SK-N-SH treated with all-trans-retinoic acid at 6 μM for 48 hours (cell line): ENCODE measurements at regions not wholly inside any gene's neighbourhood (a gene's known extent, or its start where the extent isn't known, plus 50 kb on each side); places are given as distances from the start of the nearest gene placed in this dataset.

Source experiments
- CSDC2 ChIP-seq: fragments of 250-450 bp; sonication (Bioruptor Pico); IDR thresholded peaks from 2 replicates; pipeline ENCODE4 v1.5.0; 2020; ENCODE audit warnings: mild to moderate bottlenecking, moderate library complexity
- RARB ChIP-seq: fragments of 250-450 bp; sonication (Bioruptor Pico); IDR thresholded peaks from 2 replicates; pipeline ENCODE4 v1.8.0; 2021; ENCODE audit warnings: mild to moderate bottlenecking, moderate library complexity
- TCF4 ChIP-seq: fragments of 250-450 bp; sonication (Bioruptor Pico); IDR thresholded peaks from 2 replicates; pipeline ENCODE4 v1.8.0; 2021; ENCODE audit warnings: mild to moderate bottlenecking, moderate library complexity, borderline replicate concordance
- ZC3H10 ChIP-seq: fragments of 250-450 bp; sonication (Bioruptor Pico); IDR thresholded peaks from 2 replicates; pipeline ENCODE4 v1.5.1; 2021; ENCODE audit warnings: mild to moderate bottlenecking, moderate library complexity
- ZFP3 ChIP-seq: fragments of 250-450 bp; sonication (Bioruptor Pico); IDR thresholded peaks from 2 replicates; pipeline ENCODE4 v1.5.0; 2020; ENCODE audit warnings: mild to moderate bottlenecking, moderate library complexity
- ZFP30 ChIP-seq: fragments of 450-650 bp; formaldehyde crosslinking; IDR thresholded peaks from 2 replicates; pipeline ENCODE4 v1.5.0; 2022; ENCODE audit warnings: mild to moderate bottlenecking, moderate library complexity
- TF ChIP-seq, protein P1 (sequence below): fragments of 250-450 bp; sonication (Bioruptor Pico); IDR thresholded peaks from 2 replicates; pipeline ENCODE4 v1.5.1; 2020; ENCODE audit warnings: low read depth, mild to moderate bottlenecking, moderate library complexity
- TF ChIP-seq, protein P2 (sequence below): fragments of 250-450 bp; sonication (Bioruptor Pico); IDR thresholded peaks from 2 replicates; pipeline ENCODE4 v1.8.0; 2020; ENCODE audit warnings: mild to moderate bottlenecking, moderate library complexity, borderline replicate concordance

DNA sequence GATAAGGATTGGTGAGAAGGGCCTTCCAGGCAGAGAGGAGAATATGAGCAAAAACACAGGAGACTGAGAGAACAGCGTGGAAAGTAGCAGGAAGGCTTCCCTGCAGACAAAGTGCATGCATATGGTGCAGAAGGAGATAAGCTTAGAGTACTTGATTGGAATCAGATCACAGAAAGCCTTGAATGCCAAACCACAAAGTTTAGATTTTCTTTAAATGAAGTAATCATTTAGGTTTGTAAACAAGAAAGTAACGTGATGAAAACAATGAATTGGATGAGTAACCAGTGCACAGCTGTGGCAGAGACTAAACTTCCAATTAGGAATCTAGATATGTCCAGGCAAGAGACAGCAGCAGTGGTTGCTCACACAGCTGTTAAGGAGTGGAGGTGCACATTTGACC is 83.8 kb upstream of the C1QTNF7 start:
- TF ChIP-seq ZFP3 (CRISPR knock-in tag) = no peak
- no peak for TF ChIP-seq RARB (CRISPR knock-in tag)
- TF ChIP-seq ZC3H10 = no peak
- no peak for TF ChIP-seq TCF4 (CRISPR knock-in tag)
- TF ChIP-seq, protein P1, sequence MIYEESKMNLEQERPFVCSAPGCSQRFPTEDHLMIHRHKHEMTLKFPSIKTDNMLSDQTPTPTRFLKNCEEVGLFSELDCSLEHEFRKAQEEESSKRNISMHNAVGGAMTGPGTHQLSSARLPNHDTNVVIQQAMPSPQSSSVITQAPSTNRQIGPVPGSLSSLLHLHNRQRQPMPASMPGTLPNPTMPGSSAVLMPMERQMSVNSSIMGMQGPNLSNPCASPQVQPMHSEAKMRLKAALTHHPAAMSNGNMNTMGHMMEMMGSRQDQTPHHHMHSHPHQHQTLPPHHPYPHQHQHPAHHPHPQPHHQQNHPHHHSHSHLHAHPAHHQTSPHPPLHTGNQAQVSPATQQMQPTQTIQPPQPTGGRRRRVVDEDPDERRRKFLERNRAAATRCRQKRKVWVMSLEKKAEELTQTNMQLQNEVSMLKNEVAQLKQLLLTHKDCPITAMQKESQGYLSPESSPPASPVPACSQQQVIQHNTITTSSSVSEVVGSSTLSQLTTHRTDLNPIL (CRISPR knock-in tag) = no peak
- no peak for TF ChIP-seq ZFP30
- TF ChIP-seq CSDC2 (CRISPR knock-in tag) = no peak
- TF ChIP-seq, protein P2, sequence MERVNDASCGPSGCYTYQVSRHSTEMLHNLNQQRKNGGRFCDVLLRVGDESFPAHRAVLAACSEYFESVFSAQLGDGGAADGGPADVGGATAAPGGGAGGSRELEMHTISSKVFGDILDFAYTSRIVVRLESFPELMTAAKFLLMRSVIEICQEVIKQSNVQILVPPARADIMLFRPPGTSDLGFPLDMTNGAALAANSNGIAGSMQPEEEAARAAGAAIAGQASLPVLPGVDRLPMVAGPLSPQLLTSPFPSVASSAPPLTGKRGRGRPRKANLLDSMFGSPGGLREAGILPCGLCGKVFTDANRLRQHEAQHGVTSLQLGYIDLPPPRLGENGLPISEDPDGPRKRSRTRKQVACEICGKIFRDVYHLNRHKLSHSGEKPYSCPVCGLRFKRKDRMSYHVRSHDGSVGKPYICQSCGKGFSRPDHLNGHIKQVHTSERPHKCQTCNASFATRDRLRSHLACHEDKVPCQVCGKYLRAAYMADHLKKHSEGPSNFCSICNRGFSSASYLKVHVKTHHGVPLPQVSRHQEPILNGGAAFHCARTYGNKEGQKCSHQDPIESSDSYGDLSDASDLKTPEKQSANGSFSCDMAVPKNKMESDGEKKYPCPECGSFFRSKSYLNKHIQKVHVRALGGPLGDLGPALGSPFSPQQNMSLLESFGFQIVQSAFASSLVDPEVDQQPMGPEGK (CRISPR knock-in tag) = no peak
